Smooth muscle cell of the brain vasculature (primary cell): ENCODE measurements at regions not wholly inside any gene's neighbourhood (a gene's known extent, or its start where the extent isn't known, plus 50 kb on each side); places are given as distances from the start of the nearest gene placed in this dataset.

Experiments
- DNase-seq: peaks from one replicate; pipeline ENCODE4 v3.0.0-alpha.2; 2012; ENCODE audit warnings: low read depth, low spot score

- DNase-seq, result no peak
Measured at GRCh38 chr10:107485019-107485418, 320.5 kb upstream of the SORCS1 start.

DNA sequence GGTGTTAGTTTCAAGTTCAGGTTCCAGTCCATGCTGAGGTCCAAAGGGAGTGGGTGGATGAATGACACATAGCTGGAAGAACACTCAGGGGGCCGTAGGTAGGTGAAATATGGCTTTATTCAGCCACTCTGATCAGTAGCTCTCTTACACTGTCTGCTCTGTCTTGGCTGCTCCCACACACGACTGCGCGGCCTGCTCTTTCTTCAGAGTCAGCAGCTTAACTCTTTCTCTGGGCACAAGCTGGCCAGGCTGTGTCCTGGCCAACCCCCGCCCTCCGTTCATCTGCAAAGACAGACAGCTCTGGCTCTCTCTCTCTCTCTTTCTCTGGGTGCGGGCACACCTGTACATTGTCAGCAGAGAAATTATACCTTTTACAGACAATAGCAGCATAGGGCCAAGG is 317.4 kb upstream of the SORCS1 start:
- DNase-seq, result no peak

DNA sequence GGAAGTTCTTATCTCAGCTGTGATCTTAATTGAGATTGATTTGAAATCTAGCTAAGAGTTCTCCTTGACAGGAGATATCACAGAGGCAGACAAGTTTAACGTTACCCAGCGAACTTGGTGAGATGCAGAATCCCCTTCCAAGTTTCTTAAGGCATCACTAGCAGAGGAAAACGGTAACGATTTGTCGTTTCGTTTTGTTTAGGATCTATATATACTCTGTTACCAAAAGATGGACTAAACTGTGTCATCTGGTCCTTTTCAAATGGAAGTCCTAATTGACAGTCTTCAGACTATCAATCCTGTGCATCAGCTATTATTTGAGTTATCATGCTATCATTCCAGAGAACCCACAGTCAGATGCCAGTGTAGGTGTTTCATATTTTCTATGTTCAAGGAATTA is 316.7 kb upstream of the SORCS1 start:
- DNase-seq, result no peak

DNA sequence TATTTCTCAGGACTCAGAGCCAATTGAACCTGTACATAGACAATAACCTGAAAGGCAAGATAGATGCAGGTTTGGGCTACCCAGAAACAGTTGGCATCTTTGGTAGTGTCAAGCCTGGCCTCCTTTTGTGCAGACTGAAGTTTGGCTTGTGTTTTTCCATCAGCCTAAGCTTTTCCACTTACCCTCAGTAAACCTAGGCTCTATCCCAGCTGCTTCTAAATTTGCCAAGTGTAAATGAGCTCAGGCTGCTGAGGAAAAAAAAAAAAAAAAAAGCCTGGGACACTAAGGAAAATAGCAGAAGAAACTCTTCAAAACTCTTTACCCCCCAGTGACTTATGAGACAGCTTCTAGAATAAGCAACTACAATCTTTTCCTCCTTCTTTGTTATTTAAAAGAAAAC is 316.3 kb upstream of the SORCS1 start:
- DNase-seq, result no peak

GRCh38 chr10:107477266-107477665 is 312.8 kb upstream of the SORCS1 start:
- DNase-seq, result no peak

- DNase-seq, result no peak
Measured at GRCh38 chr10:107476408-107476807, 311.9 kb upstream of the SORCS1 start.

GRCh38 chr10:107474650-107475049 is 310.1 kb upstream of the SORCS1 start:
- no peak for DNase-seq

DNA sequence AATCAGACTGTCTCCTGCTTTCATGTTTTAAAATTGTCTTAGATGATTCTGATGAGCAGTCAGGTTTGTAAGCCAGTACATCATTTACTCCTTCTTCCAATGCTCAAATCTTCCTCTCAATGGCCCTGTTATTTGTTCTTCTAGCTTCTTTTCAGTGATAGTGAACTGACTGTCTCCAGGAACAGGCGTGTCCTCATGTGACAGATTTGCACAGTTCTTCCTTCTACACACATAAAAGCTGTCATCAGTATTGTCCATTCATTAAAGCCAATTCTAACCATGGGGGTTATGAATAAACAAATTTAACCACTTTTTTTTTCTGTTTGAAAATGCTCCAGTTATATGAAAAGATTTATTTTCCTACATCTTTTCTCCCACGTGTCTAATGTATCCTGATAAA is 308.7 kb upstream of the SORCS1 start:
- no peak for DNase-seq

DNA sequence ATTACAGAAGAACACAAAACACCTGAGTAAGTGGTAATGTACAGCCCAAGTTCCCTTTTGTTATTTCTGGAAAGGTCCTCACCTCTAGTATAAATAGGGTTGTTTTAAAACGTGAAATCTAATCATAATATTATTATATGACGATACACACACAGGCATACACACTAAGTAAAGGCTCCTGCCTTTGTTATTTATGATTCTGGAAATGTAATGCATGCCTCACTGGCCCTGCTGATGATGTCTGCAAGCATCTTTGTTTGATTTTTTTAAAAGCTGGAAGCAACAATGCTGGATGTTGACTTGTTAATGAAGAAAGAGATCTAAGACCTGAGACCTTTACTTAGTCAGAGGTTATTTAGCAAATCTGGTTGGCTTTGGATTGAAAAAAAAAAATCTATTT is 307.4 kb upstream of the SORCS1 start:
- DNase-seq, result no peak

DNA sequence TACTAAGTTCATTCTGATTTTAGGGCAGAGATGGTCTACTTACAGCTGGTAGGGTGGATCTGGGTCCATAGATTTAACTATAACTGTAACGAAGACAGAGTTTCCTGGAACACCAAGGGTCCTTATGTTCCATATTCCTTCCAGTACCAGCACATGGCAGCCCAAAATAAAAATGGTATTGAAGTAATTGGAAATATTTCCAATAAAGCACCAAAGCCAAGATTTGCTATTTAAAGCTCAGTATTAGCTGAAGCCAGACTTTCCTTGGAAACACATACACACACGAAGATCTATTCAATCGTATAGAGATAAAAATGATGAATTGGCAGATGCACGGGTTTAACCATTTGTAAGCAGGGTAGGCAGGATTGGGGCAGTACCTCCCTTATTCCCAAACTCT is 289.1 kb upstream of the SORCS1 start:
- DNase-seq, result no peak

DNA sequence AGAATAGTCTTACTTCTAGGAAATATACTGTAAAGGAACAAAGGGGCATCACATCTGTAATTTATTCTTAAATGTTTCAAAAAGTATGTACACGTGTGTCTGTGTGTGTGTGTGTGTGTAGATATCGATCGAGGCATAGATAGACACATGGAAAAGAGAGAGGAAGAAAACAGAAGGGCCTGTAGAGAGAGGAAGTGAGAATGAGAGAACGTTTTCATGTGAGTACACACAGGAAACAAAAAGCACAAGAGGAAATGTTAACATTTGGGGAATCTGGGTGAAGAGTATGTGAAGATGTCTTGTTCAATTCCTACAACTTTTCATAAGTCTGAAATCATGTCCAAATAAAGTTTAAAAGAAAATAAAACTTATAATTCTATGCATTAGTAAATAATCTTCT is 286.5 kb upstream of the SORCS1 start:
- no peak for DNase-seq

DNA sequence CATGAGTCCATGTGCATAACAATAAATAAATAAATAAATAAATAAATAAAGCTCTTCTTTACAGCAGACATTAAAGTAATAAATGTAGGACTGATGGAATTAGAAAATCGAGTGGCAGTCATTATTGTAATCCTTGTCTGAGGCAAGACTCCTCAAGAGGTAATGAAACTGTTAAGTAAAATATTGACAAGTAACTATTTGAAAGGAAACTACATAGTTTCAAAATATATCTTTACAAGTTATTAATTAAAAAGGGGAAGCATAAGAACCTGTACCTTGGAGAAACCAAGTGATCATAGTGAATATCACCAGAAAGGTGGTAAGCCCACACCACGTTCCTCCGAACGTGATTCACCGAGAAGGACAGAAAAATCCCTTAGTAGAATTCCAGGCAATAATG is 285.6 kb upstream of the SORCS1 start:
- DNase-seq, result no peak

DNA sequence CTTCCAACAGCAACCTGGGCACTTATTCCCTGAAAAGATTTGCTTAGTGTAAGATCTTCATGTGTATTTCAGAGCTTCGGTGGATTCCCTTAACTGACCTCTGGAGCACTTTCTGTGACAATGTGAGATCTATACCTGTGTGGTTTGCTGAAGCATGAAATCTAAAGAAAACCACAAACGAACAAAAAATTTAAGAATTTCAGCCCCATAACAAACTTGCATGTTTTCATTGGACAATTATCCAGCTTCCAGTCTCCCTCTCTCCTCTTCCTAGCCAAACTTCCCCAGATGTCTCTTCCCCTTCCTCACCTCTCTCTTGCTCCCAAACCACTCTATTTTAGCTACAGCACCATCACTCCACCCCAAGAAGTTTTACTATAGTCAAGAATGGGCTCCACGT is 279.9 kb upstream of the SORCS1 start:
- no peak for DNase-seq

- DNase-seq, result no peak
Measured at GRCh38 chr10:107443813-107444212, 279.3 kb upstream of the SORCS1 start.

- no peak for DNase-seq
Measured at GRCh38 chr10:107443326-107443725, 278.8 kb upstream of the SORCS1 start.

DNA sequence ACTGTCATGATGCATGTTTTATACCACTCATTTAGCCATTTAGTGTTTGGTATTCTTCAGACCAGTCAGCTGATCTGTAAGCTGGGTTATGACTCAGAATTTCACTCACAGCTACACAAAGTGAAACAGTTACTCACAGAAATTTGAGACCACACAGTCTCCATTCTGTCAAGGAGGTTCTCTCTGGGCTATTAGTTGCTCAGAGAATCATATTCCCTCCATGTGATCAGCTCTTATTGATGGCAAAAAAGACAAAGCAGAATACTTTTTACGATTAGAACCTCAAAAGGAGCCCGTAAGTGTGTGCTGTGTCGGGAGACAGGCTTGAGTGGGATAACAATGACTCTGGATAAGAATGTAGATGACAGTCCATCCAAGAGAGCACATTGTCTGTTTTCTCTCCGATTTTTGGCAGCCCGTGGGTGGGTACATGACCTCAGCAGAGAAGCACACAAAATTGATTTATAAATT is 277.6 kb upstream of the SORCS1 start:
- DNase-seq, result no peak

GRCh38 chr10:107440741-107441140 is 276.2 kb upstream of the SORCS1 start:
- DNase-seq, result no peak

- no peak for DNase-seq
Measured at GRCh38 chr10:107437921-107438320, 273.4 kb upstream of the SORCS1 start.

DNA sequence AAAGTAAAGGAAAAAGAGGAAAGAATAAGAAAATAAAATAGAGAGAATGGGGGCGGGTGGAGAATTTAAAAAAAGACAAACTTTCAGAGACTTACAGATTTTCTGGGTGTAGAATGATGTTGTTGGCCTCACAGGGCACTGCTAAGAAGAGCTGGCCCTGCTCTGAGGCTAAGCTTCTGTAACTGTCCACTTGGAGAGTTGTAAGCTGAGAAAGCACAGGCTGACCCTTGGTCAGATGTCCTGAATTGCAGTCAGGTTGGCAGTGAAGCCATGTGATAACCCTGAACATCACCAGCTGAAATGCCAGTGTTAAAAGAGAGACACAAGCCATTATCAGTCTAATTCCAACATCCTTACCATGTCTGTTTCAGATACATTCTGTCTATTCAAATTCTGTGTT is 272.1 kb upstream of the SORCS1 start:
- no peak for DNase-seq

- DNase-seq, result no peak
Measured at GRCh38 chr10:107434854-107435253, 270.3 kb upstream of the SORCS1 start.

DNA sequence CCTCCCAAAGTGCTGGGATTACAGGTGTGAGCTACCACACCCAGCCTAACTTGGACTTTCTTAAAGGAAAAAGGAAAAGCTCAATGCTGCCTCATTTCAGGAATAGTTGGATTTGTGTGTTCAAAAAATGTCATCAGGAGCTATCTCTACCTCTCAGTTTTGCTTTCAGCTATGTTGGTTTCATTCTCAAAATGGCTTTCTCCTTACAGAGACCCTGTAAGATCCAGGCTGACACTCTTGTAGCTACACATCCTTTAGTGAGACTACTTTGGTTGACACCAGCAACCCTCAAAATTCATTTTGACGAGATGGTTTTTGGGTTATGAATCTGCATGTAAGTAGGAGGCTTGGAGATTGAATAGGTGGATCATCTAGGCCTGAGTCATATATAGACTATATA is 269.7 kb upstream of the SORCS1 start:
- no peak for DNase-seq

DNA sequence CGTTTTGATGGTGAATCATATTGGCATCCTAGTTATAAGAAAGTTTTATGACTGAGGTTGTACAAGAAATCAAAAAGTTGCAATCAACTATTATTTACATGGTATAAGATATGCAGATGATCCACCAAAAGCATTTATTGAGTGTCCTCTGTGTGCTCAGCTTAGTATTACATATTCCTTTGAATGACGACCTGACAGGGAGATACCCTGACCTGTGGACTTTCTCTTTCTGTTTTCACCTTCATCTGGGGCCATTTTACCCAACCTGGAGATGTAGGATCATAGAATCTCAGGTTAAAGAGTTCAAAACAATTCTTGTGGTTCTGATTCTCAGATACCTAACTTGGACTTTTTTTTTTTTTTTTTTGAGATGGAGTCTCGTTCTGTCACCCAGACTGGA is 269.1 kb upstream of the SORCS1 start:
- DNase-seq, result no peak

GRCh38 chr10:107430446-107430845 is 265.9 kb upstream of the SORCS1 start:
- DNase-seq, result no peak

- no peak for DNase-seq
Measured at GRCh38 chr10:107427016-107427415, 262.5 kb upstream of the SORCS1 start.
